DMS 273 treated with DMSO at 0.1 percent for 48 hours (cell line): ENCODE measurements at regions not wholly inside any gene's neighbourhood (a gene's known extent, or its start where the extent isn't known, plus 50 kb on each side); places are given as distances from the start of the nearest gene placed in this dataset.

Experiments
- DNase-seq: peaks from one replicate; lab custom pipeline; 2025; lab: John Stamatoyannopoulos, UW

- DNase-seq, result no peak
Observed at GRCh38 chr17:79395066-79395465, 215.8 kb downstream of the RBFOX3 start.

GRCh38 chr17:79393358-79394052 is 217.3 kb downstream of the RBFOX3 start:
- DNase-seq, result no peak

GRCh38 chr17:79392598-79392997 is 218.3 kb downstream of the RBFOX3 start:
- DNase-seq, result no peak

GRCh38 chr17:79391376-79392233 is 219.2 kb downstream of the RBFOX3 start:
- peak; percentile 50 for DNase-seq

GRCh38 chr17:79389896-79390295 is 221.0 kb downstream of the RBFOX3 start:
- no peak for DNase-seq

GRCh38 chr17:79388556-79389295 is 222.1 kb downstream of the RBFOX3 start:
- no peak for DNase-seq

- DNase-seq, result no peak
Observed at GRCh38 chr17:79387783-79388182, 223.1 kb downstream of the RBFOX3 start.

GRCh38 chr17:79385962-79386563 is 224.8 kb downstream of the RBFOX3 start:
- no peak for DNase-seq

- DNase-seq, result no peak
Observed at GRCh38 chr17:79382313-79382712, 228.5 kb downstream of the RBFOX3 start.

- DNase-seq, result no peak
Observed at GRCh38 chr17:79379700-79380445, 231.0 kb downstream of the RBFOX3 start.

- no peak for DNase-seq
Observed at GRCh38 chr17:79377230-79377786, 233.5 kb downstream of the RBFOX3 start.

- no peak for DNase-seq
Observed at GRCh38 chr17:79374807-79375206, 236.0 kb downstream of the RBFOX3 start.

- no peak for DNase-seq
Observed at GRCh38 chr17:79374087-79374689, 236.7 kb downstream of the RBFOX3 start.

- DNase-seq, result no peak
Observed at GRCh38 chr17:79372470-79373238, 238.2 kb downstream of the RBFOX3 start.

GRCh38 chr17:79371984-79372383 is 238.9 kb downstream of the RBFOX3 start:
- DNase-seq, result no peak

GRCh38 chr17:79370594-79370993 is 240.3 kb downstream of the RBFOX3 start:
- DNase-seq, result no peak

- DNase-seq, result no peak
Observed at GRCh38 chr17:79370126-79370525, 240.7 kb downstream of the RBFOX3 start.

- no peak for DNase-seq
Observed at GRCh38 chr17:79369532-79369931, 241.3 kb downstream of the RBFOX3 start.

- no peak for DNase-seq
Observed at GRCh38 chr17:79369001-79369400, 241.8 kb downstream of the RBFOX3 start.

- DNase-seq, result no peak
Observed at GRCh38 chr17:79368521-79368920, 242.3 kb downstream of the RBFOX3 start.
